Upper lobe of left lung (tissue), 6 donors: ENCODE measurements at regions not wholly inside any gene's neighbourhood (a gene's known extent, or its start where the extent isn't known, plus 50 kb on each side); places are given as distances from the start of the nearest gene placed in this dataset.
A peak's percentile ranks its signal among the peaks of the same experiment; 100 is the strongest.

Source experiments
- ATAC-seq, 2 donors: fragments of 200-7000 bp; cut with Tn5 transposase; one replicate each; pipeline ENCODE4 v1.9.1; 2022; ENCODE audit warnings: mild to moderate bottlenecking in 2 of 2, moderate library complexity in 2 of 2; ENCODE audit not compliant: low FRiP score in 2 of 2
- DNase-seq, 2 donors: peaks; one replicate each; pipeline ENCODE4 v3.0.0-alpha.2; 2019 to 2020
- H3K27ac ChIP-seq, 4 donors: fragments of 200-600 bp; sonication (generic); one replicate each; pipeline ENCODE4 v1.5.1; 2016 to 2019
- H3K27me3 ChIP-seq, 4 donors: fragments of 200-600 bp; sonication (generic); one replicate each; pipeline ENCODE4 v1.5.1; 2017 to 2019
- H3K36me3 ChIP-seq, 4 donors: fragments of 200-600 bp; sonication (generic); one replicate each; pipeline ENCODE4 v1.5.1; 2016 to 2019
- H3K4me1 ChIP-seq, 4 donors: fragments of 200-600 bp; sonication (generic); one replicate each; pipeline ENCODE4 v1.5.1; 2018 to 2019
- H3K4me3 ChIP-seq, 4 donors: fragments of 200-600 bp; sonication (generic); one replicate each; pipeline ENCODE4 v1.5.1; 2017 to 2019; ENCODE audit warnings: mild to moderate bottlenecking in 2 of 4, moderate library complexity in 1 of 4
- H3K9me3 ChIP-seq, 4 donors: fragments of 200-600 bp; sonication (generic); one replicate each; pipeline ENCODE4 v1.5.1; 2018 to 2019
- CTCF ChIP-seq, 6 experiments: fragments of 450-650 bp in 4 of 6; fragments of 200-600 bp in 2 of 6; sonication (generic) in 2 of 6; IDR thresholded peaks; one replicate each; pipeline ENCODE4 v1.5.1; 2016 to 2019; ENCODE audit warnings: antibody characterized with exemption in 6 of 6
- EP300 ChIP-seq, 4 donors: sonication (generic); formaldehyde crosslinking; IDR thresholded peaks; one replicate each; pipeline ENCODE4 v1.5.1; 2017; ENCODE audit warnings: antibody characterized with exemption in 4 of 4, control low read depth in 2 of 4
- POLR2A ChIP-seq, 4 donors: fragments of 450-650 bp; IDR thresholded peaks; one replicate each; pipeline ENCODE4 v1.5.1; 2016 to 2017; ENCODE audit warnings: antibody characterized with exemption in 4 of 4, mild to moderate bottlenecking in 2 of 4
- POLR2AphosphoS5 ChIP-seq, 2 donors: sonication (generic); formaldehyde crosslinking; IDR thresholded peaks; one replicate each; pipeline ENCODE4 v1.5.1; 2017; ENCODE audit warnings: antibody characterized with exemption in 2 of 2
- WGBS, 2 donors: methylation state at CpG; one replicate each; pipeline ENCODE4 v1.1.5; 2017 to 2018; 5-methylcytosine and 5-hydroxymethylcytosine counted together
- donor health status: DM: no; HTN: no; CAD: no; lungs with moderate emphysema.
- donor health status: DM: no; HTN: yes; CAD: no; lungs with severe emphysema.

- ATAC-seq: no peak
- no peak for TF ChIP-seq CTCF (IDR thresholded peaks at IDR 0.05)
- TF ChIP-seq POLR2AphosphoS5 (IDR thresholded peaks at IDR 0.05): no peak
- no peak for TF ChIP-seq EP300 (IDR thresholded peaks at IDR 0.05)
- no peak for TF ChIP-seq POLR2A (IDR thresholded peaks at IDR 0.05)
- peak in 1 of 2 donors; percentile 6 for DNase-seq
These were observed 110.3 kb upstream of the TMC3 start for GRCh38 chr15:81484086-81484955.

GRCh38 chr15:81483496-81483895 lies 109.5 kb upstream of the TMC3 start:
- ATAC-seq: no peak
- 92 to 93% methylated on average over 3 of the region's 3 CpGs for WGBS, 2 donors
- H3K27me3 ChIP-seq: no peaks in the 10 kb centered on the region
- H3K4me3 ChIP-seq: no peak overlapping the region
- no peak for TF ChIP-seq EP300 (IDR thresholded peaks at IDR 0.05)
- no peak for TF ChIP-seq CTCF (IDR thresholded peaks at IDR 0.05)
- TF ChIP-seq POLR2AphosphoS5 (IDR thresholded peaks at IDR 0.05): no peak
- no peak for TF ChIP-seq POLR2A (IDR thresholded peaks at IDR 0.05)
- H3K9me3 ChIP-seq: no peaks in the 10 kb centered on the region
- H3K4me1 ChIP-seq: no peaks in the 10 kb centered on the region
- H3K27ac ChIP-seq: no peak overlapping the region
- H3K36me3 ChIP-seq: no peaks in the 10 kb centered on the region
- DNase-seq: no peak

More at GRCh38 chr15:81484086-81484955, 110.3 kb upstream of the TMC3 start:
- H3K4me1 ChIP-seq: no peaks in the 10 kb centered on the region
- H3K4me3 ChIP-seq: no peak overlapping the region
- WGBS, 2 donors: 76 to 87% methylated on average over 9 to 12 of the region's 12 CpGs
- H3K36me3 ChIP-seq: no peaks in the 10 kb centered on the region
- H3K27ac ChIP-seq: no peak overlapping the region
- H3K9me3 ChIP-seq: no peaks in the 10 kb centered on the region
- no peaks in the 10 kb centered on the region for H3K27me3 ChIP-seq

GRCh38 chr15:81481346-81481745 lies 107.3 kb upstream of the TMC3 start:
- no peak for DNase-seq
- TF ChIP-seq EP300 (IDR thresholded peaks at IDR 0.05) (no peak), CTCF (IDR thresholded peaks at IDR 0.05) (no peak), POLR2AphosphoS5 (IDR thresholded peaks at IDR 0.05) (no peak), POLR2A (IDR thresholded peaks at IDR 0.05) (no peak)
- WGBS, 2 donors: 78 to 82% methylated on average over 7 of the region's 7 CpGs

GRCh38 chr15:81480645-81481053 lies 106.6 kb upstream of the TMC3 start:
- ATAC-seq (peak; percentile 63 to 83), DNase-seq (no peak)

More at GRCh38 chr15:81481346-81481745, 107.3 kb upstream of the TMC3 start:
- H3K4me3 ChIP-seq: no peak overlapping the region
- H3K27ac ChIP-seq: no peak overlapping the region
- H3K4me1 ChIP-seq: no peaks in the 10 kb centered on the region
- no peaks in the 10 kb centered on the region for H3K27me3 ChIP-seq
- no peaks in the 10 kb centered on the region for H3K36me3 ChIP-seq
- no peaks in the 10 kb centered on the region for H3K9me3 ChIP-seq
- ATAC-seq: no peak

More at GRCh38 chr15:81480645-81481053, 106.6 kb upstream of the TMC3 start:
- no peak overlapping the region for H3K27ac ChIP-seq
- H3K4me3 ChIP-seq: no peak overlapping the region
- WGBS, 2 donors: 42 to 48% methylated on average over 7 of the region's 7 CpGs
- H3K9me3 ChIP-seq: no peaks in the 10 kb centered on the region
- no peaks in the 10 kb centered on the region for H3K27me3 ChIP-seq
- H3K36me3 ChIP-seq: no peaks in the 10 kb centered on the region
- no peaks in the 10 kb centered on the region for H3K4me1 ChIP-seq
- TF ChIP-seq CTCF (IDR thresholded peaks at IDR 0.05) (peak; percentile 72 to 89 (median 82)), POLR2AphosphoS5 (IDR thresholded peaks at IDR 0.05) (no peak), POLR2A (IDR thresholded peaks at IDR 0.05) (no peak)
